Stimulated activated CD4-positive, alpha-beta T cell treated with anti-CD3 and anti-CD28 coated beads, Interleukin-4, amount 100 ng/mL, for 4 hours (primary cell): ENCODE measurements at regions not wholly inside any gene's neighbourhood (a gene's known extent, or its start where the extent isn't known, plus 50 kb on each side); places are given as distances from the start of the nearest gene placed in this dataset.
"Not testable (repeated sequence)": the region's sequence is repeated elsewhere in the genome, so short reads cannot be mapped to it uniquely, and the experiment has no call there.

Experiments
- DNase-seq, 2 experiments: peaks; one replicate each; pipeline ENCODE4 v3.0.0-alpha.2; 2020

GRCh38 chr11:28792856-28793255 lies 684.7 kb downstream of the METTL15 start:
- no peak for DNase-seq

- DNase-seq: not testable (repeated sequence)
These were observed 679.7 kb downstream of the METTL15 start for GRCh38 chr11:28787897-28788296.

- no peak for DNase-seq
These were observed 668.9 kb downstream of the METTL15 start for GRCh38 chr11:28777126-28777525.

- DNase-seq: no peak
These were observed 665.4 kb downstream of the METTL15 start for GRCh38 chr11:28773606-28774005.

GRCh38 chr11:28770806-28771205 lies 662.6 kb downstream of the METTL15 start:
- no peak for DNase-seq

DNA sequence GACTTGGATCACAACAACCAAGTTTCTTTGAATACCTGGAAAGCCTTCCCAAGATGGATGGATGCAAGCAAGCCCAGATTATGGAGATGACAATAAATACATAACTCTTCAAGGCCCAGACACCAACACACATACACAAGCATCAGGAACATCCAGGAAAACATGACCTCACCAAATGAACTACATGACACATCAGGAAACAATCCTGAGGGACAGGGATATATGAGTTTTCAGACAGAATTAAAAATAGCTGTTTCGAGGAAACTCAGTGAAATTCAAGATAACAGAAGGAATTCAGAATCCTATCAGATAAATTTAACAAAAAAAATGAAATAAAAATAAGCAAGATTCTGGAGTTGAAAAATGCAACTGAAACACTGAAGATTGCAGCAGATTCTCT lies 659.4 kb downstream of the METTL15 start:
- DNase-seq: no peak

GRCh38 chr11:28763876-28764275 lies 655.7 kb downstream of the METTL15 start:
- no peak for DNase-seq

- DNase-seq: no peak
These were observed 655.0 kb downstream of the METTL15 start for GRCh38 chr11:28763151-28763550.

DNA sequence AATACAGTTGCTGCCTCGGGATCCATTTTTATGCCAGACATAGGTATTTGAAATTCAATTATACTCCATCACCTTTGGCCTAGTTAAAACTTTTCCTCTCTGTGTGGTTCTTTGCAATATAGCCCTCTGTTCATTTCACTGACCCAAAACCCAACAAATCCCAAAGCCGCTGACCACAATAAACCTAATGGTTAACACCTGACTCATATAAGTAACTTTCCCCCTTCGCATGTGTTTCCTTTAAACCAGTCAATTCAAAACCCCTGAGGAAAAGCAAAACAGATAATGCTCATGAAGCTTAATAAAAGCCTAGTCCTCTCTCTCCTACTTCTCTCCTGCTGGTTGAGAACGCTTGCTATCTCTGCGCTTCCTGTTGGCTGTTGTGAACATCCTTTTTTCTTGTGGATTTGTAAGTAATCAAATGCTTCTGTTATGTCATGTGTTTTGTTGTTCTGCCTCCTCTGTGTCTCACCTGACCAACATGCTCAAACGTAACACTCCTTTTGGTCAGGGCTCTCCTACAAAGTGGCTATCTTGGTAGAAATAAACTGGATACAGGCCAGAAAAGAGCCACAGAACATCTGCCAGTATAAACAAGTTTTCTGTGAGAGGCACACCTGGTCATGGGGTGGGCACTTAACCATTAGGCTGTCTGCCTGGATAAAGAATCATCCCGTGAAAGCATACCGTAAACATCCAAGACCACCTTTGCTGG lies 652.6 kb downstream of the METTL15 start:
- DNase-seq: no peak

GRCh38 chr11:28759311-28759710 lies 651.1 kb downstream of the METTL15 start:
- no peak for DNase-seq

- no peak for DNase-seq
These were observed 649.7 kb downstream of the METTL15 start for GRCh38 chr11:28757725-28758515.

DNA sequence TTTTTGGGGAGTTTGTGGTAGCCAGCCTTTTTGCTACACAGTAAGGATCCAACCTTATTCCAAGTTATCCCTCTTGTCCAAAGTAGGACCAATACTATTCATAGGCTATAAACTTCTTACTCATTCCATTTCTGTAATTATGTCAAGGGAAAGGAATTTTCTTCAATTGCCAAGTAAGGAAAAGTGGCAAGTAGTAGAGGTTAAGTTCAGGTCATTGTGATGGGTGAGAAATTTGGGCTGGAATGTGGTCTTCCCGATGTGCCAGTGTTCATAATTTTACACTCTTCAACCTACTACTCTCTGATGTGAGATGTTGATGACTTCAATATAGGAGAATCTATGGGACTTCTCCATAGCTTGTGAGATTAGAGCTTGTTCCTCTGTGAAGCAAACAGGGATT lies 648.8 kb downstream of the METTL15 start:
- no peak for DNase-seq

- DNase-seq: no peak
These were observed 634.9 kb downstream of the METTL15 start for GRCh38 chr11:28743061-28743550.

GRCh38 chr11:28739489-28740280 lies 631.5 kb downstream of the METTL15 start:
- DNase-seq: no peak

- no peak for DNase-seq
These were observed 630.4 kb downstream of the METTL15 start for GRCh38 chr11:28738549-28738948.

- no peak for DNase-seq
These were observed 628.1 kb downstream of the METTL15 start for GRCh38 chr11:28736256-28736655.

DNA sequence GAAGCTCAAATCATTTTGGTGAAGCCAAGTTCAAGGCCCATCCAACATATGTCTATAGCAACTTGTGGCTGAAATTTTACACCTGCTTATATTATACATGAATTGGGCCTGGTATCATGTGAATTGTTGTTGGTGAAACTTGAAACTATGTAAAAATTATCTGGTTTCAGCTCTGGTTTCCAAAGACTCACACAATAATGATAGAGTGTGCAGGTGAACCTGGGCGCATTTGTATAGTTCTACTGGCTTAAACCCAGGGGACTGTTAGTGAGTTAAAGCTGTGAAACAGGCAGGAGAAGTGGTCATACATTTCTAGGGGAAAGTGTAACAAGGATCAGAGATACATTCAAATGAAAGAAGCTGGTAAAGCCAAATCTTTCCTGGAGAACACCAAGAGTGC lies 627.3 kb downstream of the METTL15 start:
- no peak for DNase-seq

GRCh38 chr11:28730889-28731288 lies 622.7 kb downstream of the METTL15 start:
- DNase-seq: no peak

DNA sequence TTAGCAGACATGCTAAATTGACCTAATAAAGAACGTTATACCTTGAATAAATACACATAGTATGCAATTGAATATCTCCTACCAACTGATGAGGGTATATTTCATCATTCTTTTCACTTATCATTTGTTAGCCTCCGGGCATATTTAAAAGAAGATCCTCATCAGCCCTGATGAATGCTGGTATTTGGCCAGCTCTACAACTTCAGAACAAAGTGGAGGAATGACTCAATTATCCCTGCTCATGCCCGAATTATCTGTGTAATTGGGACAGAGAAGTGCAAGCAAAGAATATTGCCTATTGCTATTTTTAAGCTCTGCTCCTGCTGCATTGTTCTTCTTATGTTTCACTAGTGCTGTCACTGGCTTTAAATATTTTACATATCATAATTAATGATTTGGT lies 622.1 kb downstream of the METTL15 start:
- DNase-seq: no peak

DNA sequence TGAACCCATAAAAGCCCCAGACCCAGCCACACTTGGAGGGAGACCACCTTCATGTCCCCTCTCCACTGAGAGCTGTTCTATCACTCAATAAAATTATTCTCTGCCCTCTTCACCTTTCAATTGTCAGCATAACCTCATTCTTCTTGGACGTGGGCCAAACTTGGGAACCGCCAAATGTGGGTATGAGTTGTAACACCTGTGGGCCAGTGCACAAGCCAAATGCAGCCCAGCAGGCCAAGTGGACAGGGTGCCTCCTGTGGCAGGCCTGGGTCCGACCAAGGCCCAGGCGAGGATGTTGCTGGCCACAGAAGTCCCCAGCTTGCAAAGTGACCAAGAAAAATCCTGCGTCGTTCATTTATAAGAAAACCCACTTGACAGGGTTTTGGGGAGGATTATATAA lies 621.2 kb downstream of the METTL15 start:
- DNase-seq: no peak

GRCh38 chr11:28728666-28729065 lies 620.5 kb downstream of the METTL15 start:
- DNase-seq: no peak

DNA sequence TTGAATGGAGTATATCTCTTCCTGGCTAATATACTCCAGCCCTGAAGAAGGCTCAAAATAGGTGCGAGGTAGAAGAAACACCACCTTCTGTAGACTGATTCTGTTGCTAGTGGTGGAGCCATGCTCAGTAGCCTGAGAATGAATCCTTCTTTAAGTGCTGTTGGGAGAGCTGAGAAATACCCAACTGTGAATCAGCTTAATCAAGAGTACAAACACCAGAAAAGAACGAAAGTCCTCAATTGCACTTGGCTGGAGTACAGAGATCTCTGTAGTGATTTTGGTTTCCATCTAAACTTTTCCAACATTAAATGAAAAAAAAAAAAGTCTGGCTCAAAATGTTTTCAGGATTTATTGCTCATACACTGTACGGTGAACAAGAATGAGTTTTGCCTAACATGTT lies 619.1 kb downstream of the METTL15 start:
- DNase-seq: no peak

GRCh38 chr11:28726432-28726831 lies 618.2 kb downstream of the METTL15 start:
- DNase-seq: no peak
